ENCODE measurements at regions not wholly inside any gene's neighbourhood (a gene's known extent, or its start where the extent isn't known, plus 50 kb on each side); places are given as distances from the start of the nearest gene placed in this dataset.

DNA sequence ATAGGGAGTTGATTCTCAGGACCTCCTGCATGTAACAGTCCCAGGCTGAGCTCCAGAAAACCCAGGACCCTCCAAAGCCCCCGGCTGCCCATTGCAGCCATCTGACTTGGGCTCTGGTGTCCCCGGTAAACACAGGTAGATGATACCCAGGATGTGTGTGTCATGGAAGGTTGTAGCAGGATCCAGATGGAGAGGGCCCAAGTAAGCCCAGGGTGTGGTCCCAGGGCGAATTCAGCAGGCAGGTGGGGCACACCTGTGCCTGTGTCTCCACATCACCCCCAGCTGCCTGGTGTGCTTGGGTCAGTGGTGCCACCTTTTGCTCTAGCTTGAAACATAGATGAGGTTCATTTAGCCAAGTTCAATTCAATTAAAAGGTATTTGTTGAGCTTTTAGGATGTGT lies 524.1 kb downstream of the GLRX3 start:
- no peak overlapping the region for H3K4me3 ChIP-seq (ENCODE audit: low read depth, low read length)
- TF ChIP-seq, protein P1, sequence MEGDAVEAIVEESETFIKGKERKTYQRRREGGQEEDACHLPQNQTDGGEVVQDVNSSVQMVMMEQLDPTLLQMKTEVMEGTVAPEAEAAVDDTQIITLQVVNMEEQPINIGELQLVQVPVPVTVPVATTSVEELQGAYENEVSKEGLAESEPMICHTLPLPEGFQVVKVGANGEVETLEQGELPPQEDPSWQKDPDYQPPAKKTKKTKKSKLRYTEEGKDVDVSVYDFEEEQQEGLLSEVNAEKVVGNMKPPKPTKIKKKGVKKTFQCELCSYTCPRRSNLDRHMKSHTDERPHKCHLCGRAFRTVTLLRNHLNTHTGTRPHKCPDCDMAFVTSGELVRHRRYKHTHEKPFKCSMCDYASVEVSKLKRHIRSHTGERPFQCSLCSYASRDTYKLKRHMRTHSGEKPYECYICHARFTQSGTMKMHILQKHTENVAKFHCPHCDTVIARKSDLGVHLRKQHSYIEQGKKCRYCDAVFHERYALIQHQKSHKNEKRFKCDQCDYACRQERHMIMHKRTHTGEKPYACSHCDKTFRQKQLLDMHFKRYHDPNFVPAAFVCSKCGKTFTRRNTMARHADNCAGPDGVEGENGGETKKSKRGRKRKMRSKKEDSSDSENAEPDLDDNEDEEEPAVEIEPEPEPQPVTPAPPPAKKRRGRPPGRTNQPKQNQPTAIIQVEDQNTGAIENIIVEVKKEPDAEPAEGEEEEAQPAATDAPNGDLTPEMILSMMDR (IDR thresholded peaks at IDR 0.05; ENCODE audit: low read depth, low read length) = no peak
- DNase-seq (ENCODE audit: low read depth, low spot score) = no peak
- in situ Hi-C loops (cut with HindIII; ENCODE audit: low sequenced_read_pairs) = no loop called here

DNA sequence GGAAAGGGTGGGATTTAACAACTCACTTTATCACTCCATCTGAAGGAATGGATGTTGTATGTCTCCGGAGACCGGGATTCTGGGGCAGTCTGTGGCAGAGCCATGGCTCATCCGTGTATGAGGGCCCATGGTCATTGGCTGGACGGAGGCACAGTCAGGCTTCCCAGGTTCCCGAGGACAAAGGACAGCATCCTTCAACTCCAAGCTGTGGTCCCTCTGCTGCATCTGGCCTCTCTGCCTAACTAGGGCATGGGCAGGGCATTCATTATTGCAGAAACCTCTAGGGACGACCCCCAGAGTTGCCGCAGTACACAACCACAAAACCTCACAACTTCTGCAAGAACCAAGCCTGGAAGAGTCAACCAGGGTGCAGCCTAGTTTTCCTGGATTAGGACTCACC lies 525.2 kb downstream of the GLRX3 start:
- H3K4me3 ChIP-seq (ENCODE audit: low read depth, low read length) = no peak overlapping the region
- in situ Hi-C loops (cut with HindIII; ENCODE audit: low sequenced_read_pairs) = no loop called here
- DNase-seq (ENCODE audit: low read depth, low spot score) = no peak
- TF ChIP-seq, protein P1 (IDR thresholded peaks at IDR 0.05; ENCODE audit: low read depth, low read length) = no peak

DNA sequence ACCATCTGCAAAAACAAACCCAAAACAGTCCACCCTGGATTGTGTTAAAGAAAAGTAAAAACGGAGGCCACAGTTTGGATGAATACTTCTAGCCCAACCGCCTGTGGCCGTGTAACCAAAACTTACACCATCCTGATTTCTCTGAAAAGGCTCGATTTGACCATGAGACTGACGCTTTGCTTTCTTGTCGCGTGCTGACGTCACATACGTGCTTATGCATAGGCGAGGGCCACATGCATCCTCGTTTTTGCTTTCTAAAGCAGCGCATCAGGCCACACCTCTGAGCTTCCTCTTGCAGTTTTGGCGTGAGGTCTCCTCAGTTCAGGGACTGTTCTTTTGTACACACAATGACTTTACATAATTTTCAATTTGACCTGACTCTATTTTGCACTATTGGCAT lies 526.6 kb downstream of the GLRX3 start:
- H3K4me3 ChIP-seq (ENCODE audit: low read depth, low read length) = no peak overlapping the region
- TF ChIP-seq, protein P1 (IDR thresholded peaks at IDR 0.05; ENCODE audit: low read depth, low read length) = no peak
- in situ Hi-C loops (cut with HindIII; ENCODE audit: low sequenced_read_pairs) = no loop called here
- DNase-seq (ENCODE audit: low read depth, low spot score) = no peak

DNA sequence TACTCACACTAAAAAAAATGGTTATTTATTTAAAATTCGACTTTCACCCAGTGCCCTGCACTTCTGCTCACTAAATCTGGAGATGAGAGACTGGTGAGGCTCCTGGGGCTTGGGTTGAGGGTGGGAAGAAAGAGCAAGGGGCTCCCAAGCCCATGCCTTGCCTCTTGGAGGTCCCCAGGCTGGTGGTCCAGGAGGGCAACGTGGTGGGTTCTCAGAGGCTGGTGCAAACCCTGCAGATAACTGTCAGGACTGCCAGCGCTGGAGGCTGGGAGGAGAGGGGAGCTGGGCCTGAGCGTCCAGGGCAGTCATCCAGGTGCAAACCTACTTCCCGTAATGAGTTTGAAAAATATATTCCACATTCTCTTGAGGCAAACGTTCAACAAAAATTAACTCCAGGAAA lies 528.3 kb downstream of the GLRX3 start:
- DNase-seq (ENCODE audit: low read depth, low spot score) = no peak
- TF ChIP-seq, protein P1 (IDR thresholded peaks at IDR 0.05; ENCODE audit: low read depth, low read length) = no peak
- H3K4me3 ChIP-seq (ENCODE audit: low read depth, low read length) = no peak overlapping the region
- in situ Hi-C loops (cut with HindIII; ENCODE audit: low sequenced_read_pairs) = no loop called here

DNA sequence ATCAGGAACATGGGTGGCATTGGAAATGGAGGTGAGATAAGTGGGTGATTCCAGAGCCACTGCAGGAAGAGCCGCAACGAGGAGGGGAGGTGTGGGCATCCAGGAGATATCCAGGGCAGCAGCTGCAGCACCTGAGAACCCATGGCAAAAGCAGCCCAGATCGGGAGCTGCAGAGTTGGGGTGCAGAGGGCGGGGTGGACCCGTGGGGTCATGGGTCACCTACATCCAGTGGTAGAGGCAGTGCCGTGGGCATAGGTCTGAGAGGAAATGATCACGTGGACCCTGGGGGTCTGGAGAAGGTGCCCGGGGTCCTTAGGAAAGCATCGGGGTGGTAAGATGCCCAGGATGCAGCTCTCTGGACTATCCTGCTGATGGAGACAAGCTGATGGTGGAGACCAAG lies 530.0 kb downstream of the GLRX3 start:
- no peak for DNase-seq (ENCODE audit: low read depth, low spot score)
- in situ Hi-C loops (cut with HindIII; ENCODE audit: low sequenced_read_pairs) = no loop called here
- TF ChIP-seq, protein P1 (IDR thresholded peaks at IDR 0.05; ENCODE audit: low read depth, low read length) = no peak
- H3K4me3 ChIP-seq (ENCODE audit: low read depth, low read length) = no peak overlapping the region

DNA sequence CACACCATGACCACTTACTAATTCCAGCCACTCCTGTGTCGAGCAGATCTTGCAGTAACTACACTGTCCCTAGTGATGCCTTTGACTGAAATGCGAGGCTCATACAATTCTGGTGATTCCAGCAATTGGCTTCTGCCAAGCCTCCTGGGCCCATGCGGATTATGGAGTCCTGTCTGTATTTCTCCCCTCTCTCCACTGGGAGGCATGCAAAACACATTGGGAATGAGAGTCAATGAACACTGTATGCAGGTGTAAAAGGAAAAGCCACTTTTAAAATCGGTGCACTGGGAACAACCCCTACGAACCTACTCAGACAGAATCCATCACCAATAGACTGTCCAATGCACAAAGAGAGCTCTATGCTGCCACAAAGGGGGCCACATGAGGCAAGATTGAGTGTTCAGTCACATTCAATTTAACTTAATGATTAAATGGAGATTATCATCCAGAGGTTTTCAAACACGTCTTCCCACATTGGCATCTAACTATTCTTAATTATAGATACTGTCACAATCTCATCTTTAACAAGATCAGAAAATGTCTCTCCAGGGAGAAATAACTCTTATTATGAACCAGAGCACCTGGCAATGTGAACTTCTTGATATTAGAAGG lies 550.6 kb downstream of the GLRX3 start:
- TF ChIP-seq, protein P1 (IDR thresholded peaks at IDR 0.05; ENCODE audit: low read depth, low read length) = no peak
- in situ Hi-C loops (cut with HindIII; ENCODE audit: low sequenced_read_pairs) = no loop called here
- no peak overlapping the region for H3K4me3 ChIP-seq (ENCODE audit: low read depth, low read length)
- DNase-seq (ENCODE audit: low read depth, low spot score) = no peak

DNA sequence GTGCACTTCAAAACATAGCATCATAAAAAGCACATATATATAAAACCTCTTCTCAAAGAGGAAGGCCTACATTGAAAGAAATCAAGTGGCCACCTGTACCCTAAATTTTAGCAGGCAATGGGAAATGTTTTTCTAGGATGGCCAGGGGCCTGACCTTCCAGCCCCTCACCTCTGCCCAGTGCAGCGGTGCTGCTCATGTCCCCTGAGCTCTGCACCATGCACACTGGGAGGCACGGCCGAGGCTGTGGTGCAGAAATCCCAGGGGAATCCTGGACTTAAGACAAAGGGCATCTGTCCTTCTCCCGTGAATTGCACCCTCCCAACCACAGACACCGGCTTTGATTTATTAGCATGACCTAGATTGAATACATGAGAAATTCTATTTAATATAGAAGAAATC lies 551.4 kb downstream of the GLRX3 start:
- in situ Hi-C loops (cut with HindIII; ENCODE audit: low sequenced_read_pairs) = no loop called here
- TF ChIP-seq, protein P1 (IDR thresholded peaks at IDR 0.05; ENCODE audit: low read depth, low read length) = no peak
- no peak overlapping the region for H3K4me3 ChIP-seq (ENCODE audit: low read depth, low read length)
- DNase-seq (ENCODE audit: low read depth, low spot score) = no peak
